HepG2 (cell line): ENCODE measurements at regions not wholly inside any gene's neighbourhood (a gene's known extent, or its start where the extent isn't known, plus 50 kb on each side); places are given as distances from the start of the nearest gene placed in this dataset.
A peak's percentile ranks its signal among the peaks of the same experiment; 100 is the strongest.

Experiments used
- FOXO4 ChIP-seq: sonication (generic); formaldehyde crosslinking; conservative IDR thresholded peaks from 2 replicates; pipeline ENCODE4 v1.8.1; 2023; ENCODE audit warnings: missing genetic modification reagents
- KDM5A ChIP-seq: fragments of 200-600 bp; sonication (generic); IDR thresholded peaks from 2 replicates; pipeline ENCODE4 v1.7.0; 2018; ENCODE audit warnings: antibody characterized with exemption, mild to moderate bottlenecking, low read length, borderline replicate concordance
- PAWR ChIP-seq: sonication (generic); formaldehyde crosslinking; IDR thresholded peaks from 2 replicates; pipeline ENCODE4 v1.4.0; 2020; ENCODE audit warnings: missing genetic modification reagents, mild to moderate bottlenecking, borderline replicate concordance
- PCBP2 ChIP-seq: fragments of 200-400 bp; formaldehyde crosslinking; optimal IDR thresholded peaks from 2 replicates; pipeline ENCODE3; 2018; ENCODE audit warnings: low read length, low read depth; ENCODE audit not compliant: poor library complexity, severe bottlenecking
- SOX13 ChIP-seq, 3 experiments: fragments of 450-650 bp in 1 of 3; sonication (generic) in 1 of 3; formaldehyde crosslinking in 1 of 3; IDR thresholded peaks in 2 of 3; conservative IDR thresholded peaks in 1 of 3; 2 replicates each; pipeline versions ENCODE4 v1.5.0 to v1.6.1; 2016 to 2020; ENCODE audit warnings: antibody characterized with exemption in 1 of 3, mild to moderate bottlenecking in 1 of 3, missing compliant biosample characterization in 1 of 3, missing genetic modification reagents in 1 of 3, moderate library complexity in 1 of 3
- TEAD2 ChIP-seq: sonication (generic); formaldehyde crosslinking; IDR thresholded peaks from 2 replicates; pipeline ENCODE4 v1.9.0; 2021; ENCODE audit warnings: missing genetic modification reagents
- TEF ChIP-seq: sonication (generic); formaldehyde crosslinking; IDR thresholded peaks from 2 replicates; pipeline ENCODE4 v1.5.0; 2020; ENCODE audit warnings: missing genetic modification reagents
- TFAP4 ChIP-seq: sonication (generic); IDR thresholded peaks from 2 replicates; pipeline ENCODE4 v1.6.1; 2016; ENCODE audit warnings: low read depth, borderline replicate concordance
- TOPORS ChIP-seq: sonication (generic); formaldehyde crosslinking; IDR thresholded peaks from 2 replicates; pipeline ENCODE4 v1.8.0; 2023; ENCODE audit warnings: mild to moderate bottlenecking, missing genetic modification reagents
- TRAFD1 ChIP-seq: sonication (generic); formaldehyde crosslinking; IDR thresholded peaks from 2 replicates; pipeline ENCODE4 v1.5.1; 2020; ENCODE audit warnings: missing genetic modification reagents, mild to moderate bottlenecking, borderline replicate concordance
- ZBTB7B ChIP-seq: sonication (generic); formaldehyde crosslinking; IDR thresholded peaks from 2 replicates; pipeline ENCODE4 v1.4.0; 2020; ENCODE audit warnings: missing genetic modification reagents
- ZNF644 ChIP-seq: IDR thresholded peaks from 2 replicates; pipeline ENCODE4 v1.6.1; 2016; ENCODE audit warnings: low read depth

GRCh38 chr9:106019039-106019680 lies 324.8 kb downstream of the TMEM38B start (continued):
- TF ChIP-seq TEF (CRISPR knock-in tag) (no peak), PAWR (CRISPR knock-in tag) (no peak), FOXO4 (CRISPR knock-in tag) (no peak), TOPORS (CRISPR knock-in tag) (no peak), PCBP2 (no peak), ZNF644 (CRISPR knock-in tag) (peak; percentile 14; the same call in 1 of the 2 replicates), TFAP4 (no peak), TEAD2 (no peak), KDM5A (no peak), ZBTB7B (no peak), TRAFD1 (no peak), SOX13 (IDR thresholded peaks at IDR 0.05) (no peak), SOX13 (CRISPR knock-in tag; conservative IDR thresholded peaks at IDR 0.05 in 1 of 2, IDR thresholded peaks at IDR 0.05 in 1 of 2) (peak in 1 of 2 experiments; percentile 55; a peak in 2 of 4 replicates)
